Stimulated activated CD4-positive, alpha-beta T cell treated with anti-CD3 and anti-CD28 coated beads, Interleukin-1b, Interleukin-23, amount 100 ng/mL, for 4 hours (primary cell): ENCODE measurements at regions not wholly inside any gene's neighbourhood (a gene's known extent, or its start where the extent isn't known, plus 50 kb on each side); places are given as distances from the start of the nearest gene placed in this dataset.

Experiments used
- DNase-seq, 2 donors: peaks; one replicate each; pipeline ENCODE4 v3.0.0-alpha.2; 2020; ENCODE audit warnings: low read depth in 2 of 2

- DNase-seq = no peak
Measured at GRCh38 chr15:70281811-70282307, 184.1 kb upstream of the TLE3 start.

DNA sequence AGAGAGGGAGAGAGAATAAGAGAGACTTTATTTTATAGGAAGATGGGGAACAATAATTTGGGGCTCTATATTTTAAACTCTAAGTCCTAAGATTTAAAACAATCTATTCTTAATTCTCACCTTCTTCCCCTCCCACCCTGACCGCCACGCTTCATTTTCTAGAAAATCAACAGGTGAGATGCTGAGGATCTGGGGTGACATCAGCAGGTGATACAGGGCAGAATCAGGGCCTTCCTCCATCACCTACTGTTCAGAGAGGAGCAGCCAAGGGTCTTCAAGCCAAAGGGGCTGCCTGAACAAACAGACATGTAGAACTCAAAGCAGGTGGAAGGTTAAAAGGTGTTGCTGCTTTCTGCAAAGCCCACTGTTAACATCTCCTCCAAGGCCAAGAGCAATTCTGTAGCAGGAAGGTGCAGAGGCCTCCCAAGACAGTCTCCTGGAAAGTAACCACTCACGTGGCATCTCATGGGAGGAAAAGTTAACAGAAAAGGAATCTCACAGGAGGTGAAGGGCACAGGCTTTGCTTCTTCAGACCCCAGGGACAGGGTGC, 183.6 kb upstream of the TLE3 start:
- no peak for DNase-seq

GRCh38 chr15:70280781-70281180, 183.1 kb upstream of the TLE3 start:
- DNase-seq = no peak

- DNase-seq = no peak
Measured at GRCh38 chr15:70279096-70279495, 181.4 kb upstream of the TLE3 start.

DNA sequence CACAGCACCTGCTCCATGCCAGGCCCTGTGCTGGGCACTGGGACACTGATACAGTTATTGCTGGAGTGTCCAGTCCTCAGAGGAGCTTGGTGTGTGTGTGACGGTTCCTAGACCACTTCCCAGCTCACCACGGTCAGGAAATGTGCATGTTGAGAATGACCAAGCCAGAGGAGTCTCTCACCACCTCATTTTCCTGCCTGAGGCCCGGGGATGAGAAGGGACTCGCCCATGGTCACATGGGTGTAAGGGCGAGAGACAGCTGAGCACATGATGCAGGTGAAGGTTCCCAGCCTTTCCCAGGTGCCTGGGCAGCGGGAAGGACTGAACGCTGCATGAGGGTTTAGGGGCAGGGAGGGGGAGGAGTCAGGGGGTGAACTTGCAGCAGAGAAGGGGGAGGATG, 180.9 kb upstream of the TLE3 start:
- DNase-seq = no peak

- no peak for DNase-seq
Measured at GRCh38 chr15:70277556-70277955, 179.8 kb upstream of the TLE3 start.

GRCh38 chr15:70276401-70276800, 178.7 kb upstream of the TLE3 start:
- no peak for DNase-seq

DNA sequence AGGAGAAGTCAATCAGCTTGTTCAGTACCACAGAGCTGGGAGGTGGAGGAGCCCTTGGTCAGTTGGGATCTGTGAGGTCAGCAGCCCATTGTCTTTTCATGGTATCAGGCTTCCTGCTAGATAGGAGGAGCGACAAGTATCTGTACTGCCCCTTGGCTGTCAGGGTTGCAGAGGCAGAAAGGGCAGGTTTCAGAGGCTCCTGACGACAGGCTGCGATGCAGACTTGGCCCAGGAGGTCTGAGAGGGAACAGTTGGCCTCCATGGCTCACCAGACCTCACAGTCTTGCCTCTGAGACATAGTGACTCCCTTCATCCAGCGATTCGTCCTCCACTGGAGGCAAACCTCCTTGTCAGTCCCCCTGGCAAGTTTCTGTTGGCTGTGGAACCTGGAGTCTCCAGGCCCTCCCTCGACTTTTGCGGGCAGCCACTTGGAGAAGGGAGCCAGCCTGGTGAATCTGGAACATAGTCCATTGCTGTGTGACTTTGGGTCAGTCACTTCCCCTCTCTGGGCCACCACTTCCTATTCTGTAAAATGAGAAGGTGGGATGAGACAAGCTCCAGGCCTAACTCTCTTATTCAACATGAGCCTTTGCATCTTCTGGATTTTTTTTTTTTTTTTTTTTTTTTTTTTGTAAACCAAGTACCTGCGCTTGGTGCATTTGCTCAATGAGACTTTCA, 177.9 kb upstream of the TLE3 start:
- no peak for DNase-seq

DNA sequence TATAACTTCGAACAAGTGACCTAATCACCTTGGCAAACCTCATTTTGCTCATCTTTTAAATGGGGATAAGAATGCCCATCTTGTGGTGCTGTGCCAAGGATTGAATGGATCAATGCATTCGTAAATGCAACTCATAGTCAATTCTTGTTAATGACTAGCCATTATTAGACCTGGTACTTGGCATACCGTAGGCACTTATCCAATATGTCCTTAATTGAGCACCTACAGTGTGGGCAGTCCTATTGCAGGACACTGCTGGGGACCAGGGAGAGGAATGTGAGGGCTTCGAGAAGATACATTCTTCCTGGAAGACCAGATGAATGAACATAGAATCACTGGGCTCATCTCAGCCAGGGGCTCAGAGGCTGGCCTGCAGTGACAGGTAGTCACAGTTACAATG, 177.2 kb upstream of the TLE3 start:
- DNase-seq = no peak

DNA sequence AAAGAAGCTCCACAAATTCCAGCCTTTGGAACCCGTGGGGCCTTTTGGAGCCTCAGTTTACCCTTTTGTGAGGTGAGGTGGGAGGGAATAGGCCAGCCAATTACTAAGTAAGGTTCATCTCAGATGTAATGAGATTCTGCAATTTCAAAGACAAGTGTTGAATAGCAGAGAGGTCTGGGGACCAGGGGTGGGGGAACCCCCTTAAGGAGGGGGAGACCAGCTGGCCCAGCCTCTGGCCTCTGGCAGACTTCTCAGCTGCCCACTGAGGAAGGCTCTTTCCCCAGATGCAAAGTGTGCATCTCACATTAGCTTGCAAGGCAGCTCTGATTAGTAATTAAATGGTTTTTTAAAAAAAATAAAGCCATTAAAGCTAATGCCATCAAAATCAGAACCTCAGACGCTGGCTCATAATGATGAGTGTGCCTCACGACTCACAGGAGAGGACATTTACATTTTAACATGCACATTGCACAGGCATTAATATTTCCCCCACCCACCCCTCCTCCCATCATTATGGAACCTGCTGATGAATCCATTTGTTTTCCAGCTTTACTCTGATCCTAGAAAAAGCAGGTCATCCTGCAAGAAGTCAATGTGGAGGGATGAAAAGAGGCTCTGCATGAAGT, 176.7 kb upstream of the TLE3 start:
- DNase-seq = no peak

GRCh38 chr15:70273808-70274207, 176.1 kb upstream of the TLE3 start:
- no peak for DNase-seq

- no peak for DNase-seq
Measured at GRCh38 chr15:70272565-70273355, 175.0 kb upstream of the TLE3 start.

DNA sequence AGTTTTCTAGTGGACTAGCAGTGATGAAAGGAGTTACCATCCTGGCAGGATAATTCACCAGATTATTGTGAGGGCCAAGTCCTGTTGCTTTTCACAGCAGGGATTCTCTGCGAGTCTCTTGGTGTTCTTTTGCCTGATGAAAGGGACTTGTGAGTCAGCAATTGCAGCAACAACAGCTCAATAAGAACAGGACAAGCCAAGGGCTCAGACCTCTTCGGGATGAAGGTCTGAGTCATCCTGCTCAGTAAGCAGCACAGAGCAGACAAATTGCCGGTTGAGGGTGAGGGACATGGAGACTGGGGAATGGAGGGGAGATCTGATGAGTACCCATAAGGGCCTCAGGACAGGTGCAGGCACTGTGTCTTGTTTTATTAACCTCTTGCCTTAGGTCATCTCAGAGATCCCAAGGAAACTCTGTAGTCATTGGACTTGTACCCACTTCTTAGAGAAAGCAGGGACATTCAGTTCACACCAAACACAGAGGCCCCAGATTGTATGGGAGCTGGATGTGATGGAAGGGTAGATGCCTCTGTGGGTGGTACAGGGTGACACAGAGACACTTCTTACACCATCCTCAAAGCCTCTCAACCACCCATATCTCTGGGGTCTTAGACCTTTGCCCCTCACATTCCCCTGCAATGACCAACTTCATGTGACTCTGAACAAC, 173.8 kb upstream of the TLE3 start:
- no peak for DNase-seq

GRCh38 chr15:70270752-70271111, 173.0 kb upstream of the TLE3 start:
- DNase-seq = no peak

GRCh38 chr15:70269991-70270751, 172.5 kb upstream of the TLE3 start:
- DNase-seq = no peak

DNA sequence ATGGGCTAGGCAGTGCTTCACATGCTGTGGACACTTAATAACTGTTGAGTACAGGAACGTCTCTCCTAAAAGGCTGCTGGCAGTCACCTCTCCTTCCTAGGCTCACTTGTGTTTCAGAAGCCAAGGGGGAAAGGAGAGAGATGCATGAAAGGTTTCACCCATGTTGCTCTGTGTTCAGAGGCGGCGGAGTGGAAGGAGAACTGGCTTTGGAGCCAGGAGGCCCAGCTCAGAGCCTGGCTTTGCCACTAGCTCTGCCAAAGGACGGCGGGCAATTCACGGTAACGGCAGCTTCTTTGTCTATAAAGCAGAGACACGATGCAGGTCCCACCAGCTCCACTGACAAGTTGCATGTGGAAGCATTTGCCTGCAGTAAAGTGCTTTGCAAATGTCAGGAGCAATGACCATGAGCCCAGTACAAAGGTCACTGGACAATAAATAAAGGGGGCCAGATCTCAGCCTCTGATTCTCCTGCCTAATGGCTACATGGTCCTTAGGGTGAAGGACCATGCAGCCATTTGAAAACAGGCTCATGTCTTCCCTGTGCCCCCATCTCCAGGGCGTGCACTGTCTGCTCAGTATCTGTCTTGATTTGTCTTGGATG, 171.7 kb upstream of the TLE3 start:
- no peak for DNase-seq

DNA sequence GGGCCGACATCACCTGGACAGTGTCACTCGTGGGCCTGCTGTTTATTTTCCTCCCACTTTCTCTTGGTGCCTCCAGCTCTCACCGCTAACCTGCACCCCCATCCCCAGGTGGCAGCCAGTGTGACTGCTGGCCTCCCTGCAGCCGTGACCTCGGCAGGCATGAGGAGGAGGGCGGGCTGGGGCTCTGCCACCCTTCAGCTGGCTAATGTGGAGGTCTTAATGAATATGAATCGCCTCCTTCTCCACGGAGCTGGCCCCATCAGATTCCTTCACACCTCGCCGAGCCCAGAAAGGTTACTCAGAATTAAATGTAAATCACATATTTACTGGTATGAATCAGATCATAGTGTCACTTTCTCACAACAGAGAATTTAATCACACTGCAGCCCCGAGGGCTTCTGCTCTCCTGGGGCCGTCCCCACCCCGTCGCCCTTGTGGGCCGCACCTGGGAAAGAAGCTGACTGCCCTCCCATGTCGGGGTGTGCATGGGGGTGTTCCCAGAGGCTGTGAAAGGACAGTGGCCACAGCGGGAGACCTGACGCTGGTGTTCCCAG, 171.1 kb upstream of the TLE3 start:
- DNase-seq = no peak

DNA sequence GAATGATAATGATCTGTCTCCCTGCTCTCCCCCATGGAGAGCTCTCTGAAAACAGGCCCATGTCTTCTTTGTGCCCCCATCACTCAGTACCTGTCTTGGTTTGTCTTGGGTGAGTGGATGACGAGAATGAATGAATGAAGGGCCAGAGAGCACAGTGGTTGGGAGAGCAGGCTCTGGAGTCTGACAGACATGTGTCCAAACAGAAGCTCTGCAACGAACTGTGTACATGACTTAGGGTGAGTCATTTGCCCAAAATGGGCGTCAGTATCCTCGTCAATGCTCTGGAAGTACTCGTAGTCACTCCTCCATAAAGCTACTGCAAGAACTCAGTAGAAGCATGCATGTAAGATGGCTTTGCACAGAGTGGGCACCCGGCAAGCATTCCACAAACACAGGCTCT, 170.2 kb upstream of the TLE3 start:
- DNase-seq = no peak

- DNase-seq = no peak
Measured at GRCh38 chr15:70267306-70267705, 169.6 kb upstream of the TLE3 start.

- DNase-seq = no peak
Measured at GRCh38 chr15:70266412-70267121, 168.8 kb upstream of the TLE3 start.
